ENCODE measurements at regions not wholly inside any gene's neighbourhood (a gene's known extent, or its start where the extent isn't known, plus 50 kb on each side); places are given as distances from the start of the nearest gene placed in this dataset.

DNA sequence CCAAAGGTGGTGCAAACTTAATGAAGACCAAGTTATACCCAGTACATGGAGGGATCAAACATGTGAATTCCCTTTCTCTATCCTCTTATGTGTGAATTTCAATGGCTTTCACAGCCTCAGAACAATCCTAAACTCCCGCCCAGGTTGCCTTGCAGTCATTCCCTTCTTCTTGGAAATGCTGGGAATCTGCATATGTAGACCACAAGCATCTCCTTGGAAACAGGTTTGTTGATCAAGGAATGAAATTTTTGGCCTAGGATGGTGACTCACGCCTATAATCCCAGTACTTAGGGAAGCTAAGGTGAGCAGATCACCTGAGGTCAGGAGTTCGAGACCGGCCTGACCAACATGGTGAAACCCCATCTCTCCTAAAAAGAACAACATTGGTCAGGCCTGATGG, 77.8 kb upstream of the ABI1 start:
- no peak for TF ChIP-seq POLR2A (IDR thresholded peaks at IDR 0.05; ENCODE audit: low read length)
- no peak for TF ChIP-seq GATA1 (IDR thresholded peaks at IDR 0.05; ENCODE audit: low read depth, low read length)

Data from erythroblast (primary cell).